ENCODE measurements at regions not wholly inside any gene's neighbourhood (a gene's known extent, or its start where the extent isn't known, plus 50 kb on each side); places are given as distances from the start of the nearest gene placed in this dataset.

DNA sequence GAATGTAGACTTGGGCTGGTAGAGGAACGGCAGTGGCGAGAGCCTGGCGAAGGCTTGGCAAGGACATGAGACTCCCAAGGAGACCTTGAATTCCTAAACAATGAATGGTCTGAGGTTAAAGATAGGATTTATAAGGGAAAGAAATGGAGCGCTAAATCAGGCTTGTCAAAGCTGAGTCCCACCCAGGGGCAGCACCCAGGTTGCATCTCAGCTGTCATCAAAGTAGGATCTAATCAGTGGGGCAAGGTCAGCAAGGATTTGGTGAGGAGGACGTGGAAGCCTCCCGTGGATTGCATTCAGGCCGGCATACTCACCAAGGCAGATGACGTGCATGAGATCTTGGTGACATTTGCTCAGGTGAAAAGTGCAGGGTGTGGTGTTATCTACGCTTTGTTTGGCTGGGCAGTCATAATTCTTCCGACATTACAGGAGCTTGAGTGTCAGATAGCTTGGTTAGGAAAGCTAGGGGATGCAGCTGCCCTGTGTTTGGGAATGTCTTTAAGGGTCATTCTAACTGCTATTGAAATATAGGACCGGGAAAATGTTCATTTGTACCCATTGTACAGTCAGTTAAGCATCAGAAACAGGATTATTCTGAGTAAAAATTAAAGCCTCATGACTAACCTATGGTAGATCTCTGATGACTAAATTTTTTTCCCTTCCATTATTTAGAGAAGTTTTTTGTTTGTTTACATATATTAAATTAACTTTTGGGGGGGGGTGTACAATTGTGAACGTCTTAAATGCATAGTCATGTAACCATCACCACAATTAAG, 99.4 kb upstream of the TSC22D2 start:
- TF ChIP-seq, protein P1, sequence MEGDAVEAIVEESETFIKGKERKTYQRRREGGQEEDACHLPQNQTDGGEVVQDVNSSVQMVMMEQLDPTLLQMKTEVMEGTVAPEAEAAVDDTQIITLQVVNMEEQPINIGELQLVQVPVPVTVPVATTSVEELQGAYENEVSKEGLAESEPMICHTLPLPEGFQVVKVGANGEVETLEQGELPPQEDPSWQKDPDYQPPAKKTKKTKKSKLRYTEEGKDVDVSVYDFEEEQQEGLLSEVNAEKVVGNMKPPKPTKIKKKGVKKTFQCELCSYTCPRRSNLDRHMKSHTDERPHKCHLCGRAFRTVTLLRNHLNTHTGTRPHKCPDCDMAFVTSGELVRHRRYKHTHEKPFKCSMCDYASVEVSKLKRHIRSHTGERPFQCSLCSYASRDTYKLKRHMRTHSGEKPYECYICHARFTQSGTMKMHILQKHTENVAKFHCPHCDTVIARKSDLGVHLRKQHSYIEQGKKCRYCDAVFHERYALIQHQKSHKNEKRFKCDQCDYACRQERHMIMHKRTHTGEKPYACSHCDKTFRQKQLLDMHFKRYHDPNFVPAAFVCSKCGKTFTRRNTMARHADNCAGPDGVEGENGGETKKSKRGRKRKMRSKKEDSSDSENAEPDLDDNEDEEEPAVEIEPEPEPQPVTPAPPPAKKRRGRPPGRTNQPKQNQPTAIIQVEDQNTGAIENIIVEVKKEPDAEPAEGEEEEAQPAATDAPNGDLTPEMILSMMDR (IDR thresholded peaks at IDR 0.05; ENCODE audit: extremely low read depth, missing control alignments), result no peak
- no peak for DNase-seq (ENCODE audit: low spot score)

GRCh38 chr3:150308037-150308319, 100.1 kb upstream of the TSC22D2 start:
- TF ChIP-seq, protein P1 (IDR thresholded peaks at IDR 0.05; ENCODE audit: extremely low read depth, missing control alignments), result no peak
- no peak for DNase-seq (ENCODE audit: low spot score)

GRCh38 chr3:150307311-150308036, 100.6 kb upstream of the TSC22D2 start:
- TF ChIP-seq, protein P1 (IDR thresholded peaks at IDR 0.05; ENCODE audit: extremely low read depth, missing control alignments), result no peak
- no peak for DNase-seq (ENCODE audit: low spot score)

DNA sequence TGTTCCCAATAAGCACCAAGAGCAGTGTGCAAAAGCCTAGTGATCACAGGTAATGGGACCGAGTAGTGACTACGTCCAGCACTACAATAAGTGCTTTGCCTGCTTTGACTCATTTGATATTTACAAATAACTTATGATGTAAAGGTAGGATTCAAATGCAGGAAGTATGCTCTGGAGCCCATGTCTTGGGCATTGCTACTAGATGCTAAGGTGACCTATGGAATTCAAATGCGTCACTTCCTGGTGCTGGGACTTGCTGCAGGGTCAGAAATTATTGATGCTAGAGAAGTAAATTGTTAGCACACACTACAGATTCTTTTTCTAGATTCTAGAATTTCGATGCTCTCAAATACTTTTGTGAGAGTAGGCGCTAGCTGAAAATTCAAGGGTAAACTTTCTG, 101.2 kb upstream of the TSC22D2 start:
- TF ChIP-seq, protein P1 (IDR thresholded peaks at IDR 0.05; ENCODE audit: extremely low read depth, missing control alignments), result no peak
- DNase-seq (ENCODE audit: low spot score), result no peak

DNA sequence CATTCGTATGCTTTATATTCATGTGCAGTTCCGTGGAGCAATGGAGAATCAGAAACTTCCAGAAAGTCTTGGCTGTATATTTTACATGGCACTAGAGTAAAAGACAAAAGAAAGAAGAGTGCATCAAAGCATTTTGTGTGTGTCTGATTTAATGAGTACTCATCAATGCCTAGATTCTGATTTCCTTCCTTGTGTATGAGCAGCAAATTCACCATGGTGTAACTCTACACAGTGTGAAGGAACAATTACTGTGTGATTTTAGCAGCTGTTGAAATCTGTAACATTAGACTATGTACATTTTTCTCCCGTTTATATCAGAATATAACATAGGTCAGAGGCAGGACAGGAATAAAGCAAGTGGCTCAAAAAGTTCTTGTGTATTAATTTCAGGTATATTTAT, 102.0 kb upstream of the TSC22D2 start:
- no peak for DNase-seq (ENCODE audit: low spot score)
- TF ChIP-seq, protein P1 (IDR thresholded peaks at IDR 0.05; ENCODE audit: extremely low read depth, missing control alignments), result no peak

- DNase-seq (ENCODE audit: low spot score), result no peak
- TF ChIP-seq, protein P1 (IDR thresholded peaks at IDR 0.05; ENCODE audit: extremely low read depth, missing control alignments), result no peak
These were observed 104.3 kb upstream of the TSC22D2 start for GRCh38 chr3:150303768-150304167.

DNA sequence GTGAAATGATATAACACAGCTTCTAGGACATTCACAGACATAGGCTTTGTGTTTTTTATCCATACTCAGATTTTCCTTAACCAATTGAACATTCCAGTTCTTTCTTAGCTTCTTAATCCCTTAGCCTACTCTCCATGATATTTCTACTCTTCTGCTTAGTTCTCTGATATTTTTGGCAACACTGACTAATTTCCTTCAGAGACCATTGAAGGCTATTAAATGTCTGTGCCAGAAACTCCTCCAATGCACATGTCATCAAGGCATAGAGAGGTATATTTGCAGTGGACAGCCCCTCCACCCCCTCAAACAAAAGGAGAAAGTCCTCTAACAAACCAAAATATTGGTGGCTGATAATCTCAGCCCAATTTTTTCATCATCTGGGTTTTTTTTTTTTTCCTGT, 105.9 kb upstream of the TSC22D2 start:
- no peak for DNase-seq (ENCODE audit: low spot score)
- TF ChIP-seq, protein P1 (IDR thresholded peaks at IDR 0.05; ENCODE audit: extremely low read depth, missing control alignments), result no peak

Data from GM20000 (cell line).